ENCODE measurements at regions not wholly inside any gene's neighbourhood (a gene's known extent, or its start where the extent isn't known, plus 50 kb on each side); places are given as distances from the start of the nearest gene placed in this dataset.
"Not testable (repeated sequence)": the region's sequence is repeated elsewhere in the genome, so short reads cannot be mapped to it uniquely, and the experiment has no call there.

DNA sequence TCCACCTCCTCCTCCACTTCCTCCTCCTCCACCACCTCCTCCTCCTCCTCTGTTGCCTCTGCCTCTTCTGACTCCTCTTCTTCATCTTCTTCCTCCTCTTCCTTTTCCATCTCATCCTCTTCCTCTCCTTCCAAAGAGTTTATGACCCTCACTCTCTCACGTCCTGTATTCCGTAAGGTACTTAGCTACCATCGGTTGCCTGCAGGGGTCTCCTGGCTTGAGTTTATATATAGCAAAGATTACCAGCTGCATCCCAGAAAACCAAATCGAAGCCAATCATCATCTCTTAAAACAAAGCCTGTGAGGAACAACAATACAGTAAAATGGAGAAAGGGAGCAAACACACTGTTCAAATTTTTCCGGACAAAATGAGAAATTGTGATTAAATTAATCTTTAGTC is 317.4 kb downstream of the C3orf38 start:
- no peaks in the 10 kb centered on the region for H3K36me3 ChIP-seq (ENCODE audit: control insufficient read depth, insufficient read depth, low read length)
- TF ChIP-seq, protein P1, sequence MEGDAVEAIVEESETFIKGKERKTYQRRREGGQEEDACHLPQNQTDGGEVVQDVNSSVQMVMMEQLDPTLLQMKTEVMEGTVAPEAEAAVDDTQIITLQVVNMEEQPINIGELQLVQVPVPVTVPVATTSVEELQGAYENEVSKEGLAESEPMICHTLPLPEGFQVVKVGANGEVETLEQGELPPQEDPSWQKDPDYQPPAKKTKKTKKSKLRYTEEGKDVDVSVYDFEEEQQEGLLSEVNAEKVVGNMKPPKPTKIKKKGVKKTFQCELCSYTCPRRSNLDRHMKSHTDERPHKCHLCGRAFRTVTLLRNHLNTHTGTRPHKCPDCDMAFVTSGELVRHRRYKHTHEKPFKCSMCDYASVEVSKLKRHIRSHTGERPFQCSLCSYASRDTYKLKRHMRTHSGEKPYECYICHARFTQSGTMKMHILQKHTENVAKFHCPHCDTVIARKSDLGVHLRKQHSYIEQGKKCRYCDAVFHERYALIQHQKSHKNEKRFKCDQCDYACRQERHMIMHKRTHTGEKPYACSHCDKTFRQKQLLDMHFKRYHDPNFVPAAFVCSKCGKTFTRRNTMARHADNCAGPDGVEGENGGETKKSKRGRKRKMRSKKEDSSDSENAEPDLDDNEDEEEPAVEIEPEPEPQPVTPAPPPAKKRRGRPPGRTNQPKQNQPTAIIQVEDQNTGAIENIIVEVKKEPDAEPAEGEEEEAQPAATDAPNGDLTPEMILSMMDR (IDR thresholded peaks at IDR 0.05; ENCODE audit: insufficient read depth, low read length, poor library complexity, severe bottlenecking) = no peak

DNA sequence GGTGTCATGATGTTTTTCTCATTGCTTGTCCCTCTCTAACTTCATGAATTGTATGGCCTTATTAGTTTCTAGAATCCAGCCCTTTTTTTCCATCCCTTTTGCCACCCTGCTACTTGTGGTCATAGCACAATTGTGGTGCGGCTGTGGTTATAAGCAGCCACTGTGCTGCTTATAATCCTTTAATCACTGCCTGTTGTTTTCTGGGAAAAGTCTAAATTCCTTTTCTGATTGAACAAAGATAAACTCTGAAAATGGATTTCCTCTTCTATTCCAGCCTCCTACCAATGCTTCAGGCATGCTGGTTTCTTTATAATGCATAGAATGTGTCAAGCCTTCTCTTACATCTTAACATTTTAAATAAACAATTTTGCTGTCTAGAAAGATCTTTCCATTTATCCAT is 319.5 kb downstream of the C3orf38 start:
- TF ChIP-seq, protein P1 (IDR thresholded peaks at IDR 0.05; ENCODE audit: insufficient read depth, low read length, poor library complexity, severe bottlenecking) = no peak

More for the DNA sequence above, 317.4 kb downstream of the C3orf38 start:
- Histone ChIP-seq H3K4me3 (ENCODE audit: low read depth, low read length) (no peak overlapping the region), H3K27me3 (ENCODE audit: control insufficient read depth, insufficient read depth, low read length) (no peaks in the 10 kb centered on the region)
- no peak for DNase-seq (ENCODE audit: low read depth)

DNA sequence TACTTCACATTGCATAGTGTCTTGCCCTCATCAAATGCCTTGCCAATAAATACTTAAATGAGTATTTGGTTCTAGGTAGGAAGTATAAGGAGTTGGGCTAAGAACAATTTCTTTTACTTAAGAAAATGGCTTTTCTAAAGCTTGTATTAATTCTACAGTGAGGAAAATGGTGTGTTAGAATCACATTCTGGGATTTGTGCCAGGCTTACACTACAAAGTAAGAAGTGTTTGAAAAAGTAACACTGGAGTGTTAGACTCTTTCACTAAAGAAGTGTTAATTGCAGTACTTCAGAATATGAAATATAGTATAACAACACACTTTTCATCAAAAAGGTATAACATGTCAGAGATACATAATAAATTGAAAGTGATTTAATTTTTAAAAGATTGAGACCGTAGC is 328.7 kb downstream of the C3orf38 start:
- no peaks in the 10 kb centered on the region for H3K36me3 ChIP-seq (ENCODE audit: control insufficient read depth, insufficient read depth, low read length)

More for the DNA sequence above, 319.5 kb downstream of the C3orf38 start:
- Histone ChIP-seq H3K27me3 (ENCODE audit: control insufficient read depth, insufficient read depth, low read length) (no peaks in the 10 kb centered on the region), H3K36me3 (ENCODE audit: control insufficient read depth, insufficient read depth, low read length) (no peaks in the 10 kb centered on the region), H3K4me3 (ENCODE audit: low read depth, low read length) (no peak overlapping the region)
- no peak for DNase-seq (ENCODE audit: low read depth)

DNA sequence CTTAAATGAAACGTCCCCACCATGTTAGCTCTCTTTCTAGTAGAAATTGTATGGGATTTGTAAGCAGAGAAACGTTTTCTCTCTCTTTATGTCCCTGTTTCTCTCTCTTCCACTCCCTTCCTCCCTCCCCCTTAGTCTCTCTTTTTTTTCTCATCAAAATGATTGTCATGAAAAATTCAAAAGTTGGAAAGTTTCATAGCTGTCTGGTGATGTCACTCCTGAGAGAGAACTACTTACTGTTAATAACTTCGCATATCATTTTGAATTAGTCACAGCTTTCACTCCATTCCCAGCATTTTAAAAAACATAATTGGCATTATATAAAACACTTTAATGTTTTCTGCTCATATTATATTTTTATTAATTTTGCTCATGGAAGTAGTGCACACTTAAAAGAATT is 331.1 kb downstream of the C3orf38 start:
- TF ChIP-seq, protein P1 (IDR thresholded peaks at IDR 0.05; ENCODE audit: insufficient read depth, low read length, poor library complexity, severe bottlenecking) = no peak
- H3K4me3 ChIP-seq (ENCODE audit: low read depth, low read length) = no peak overlapping the region
- no peak for DNase-seq (ENCODE audit: low read depth)

More for the DNA sequence above, 328.7 kb downstream of the C3orf38 start:
- DNase-seq (ENCODE audit: low read depth) = no peak
- no peak overlapping the region for H3K4me3 ChIP-seq (ENCODE audit: low read depth, low read length)
- no peaks in the 10 kb centered on the region for H3K27me3 ChIP-seq (ENCODE audit: control insufficient read depth, insufficient read depth, low read length)
- TF ChIP-seq, protein P1 (IDR thresholded peaks at IDR 0.05; ENCODE audit: insufficient read depth, low read length, poor library complexity, severe bottlenecking) = no peak

DNA sequence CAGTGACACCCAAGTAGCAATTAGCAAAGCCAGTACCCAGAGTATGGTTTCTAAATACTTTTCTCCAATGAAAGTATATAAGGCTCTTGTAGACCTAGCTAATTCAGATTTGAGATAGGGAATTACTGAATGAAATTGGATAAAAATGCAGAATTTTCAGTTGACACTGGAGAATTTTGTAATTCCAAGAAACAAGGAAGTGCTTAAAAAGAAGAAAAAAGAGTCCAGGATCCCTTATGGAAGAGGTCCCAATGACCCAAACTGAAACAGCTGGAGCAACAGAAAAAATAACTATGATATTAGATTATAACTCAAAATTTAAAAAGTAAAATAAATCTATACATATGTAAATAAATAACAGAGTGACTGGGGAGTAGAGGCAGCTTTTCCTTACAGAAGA is 335.2 kb downstream of the C3orf38 start:
- Histone ChIP-seq H3K36me3 (ENCODE audit: control insufficient read depth, insufficient read depth, low read length) (no peaks in the 10 kb centered on the region), H3K27me3 (ENCODE audit: control insufficient read depth, insufficient read depth, low read length) (no peaks in the 10 kb centered on the region), H3K4me3 (ENCODE audit: low read depth, low read length) (no peak overlapping the region)
- DNase-seq (ENCODE audit: low read depth) = no peak
- TF ChIP-seq, protein P1 (IDR thresholded peaks at IDR 0.05; ENCODE audit: insufficient read depth, low read length, poor library complexity, severe bottlenecking) = no peak

More for the DNA sequence above, 331.1 kb downstream of the C3orf38 start:
- no peaks in the 10 kb centered on the region for H3K36me3 ChIP-seq (ENCODE audit: control insufficient read depth, insufficient read depth, low read length)
- H3K27me3 ChIP-seq (ENCODE audit: control insufficient read depth, insufficient read depth, low read length) = no peaks in the 10 kb centered on the region

DNA sequence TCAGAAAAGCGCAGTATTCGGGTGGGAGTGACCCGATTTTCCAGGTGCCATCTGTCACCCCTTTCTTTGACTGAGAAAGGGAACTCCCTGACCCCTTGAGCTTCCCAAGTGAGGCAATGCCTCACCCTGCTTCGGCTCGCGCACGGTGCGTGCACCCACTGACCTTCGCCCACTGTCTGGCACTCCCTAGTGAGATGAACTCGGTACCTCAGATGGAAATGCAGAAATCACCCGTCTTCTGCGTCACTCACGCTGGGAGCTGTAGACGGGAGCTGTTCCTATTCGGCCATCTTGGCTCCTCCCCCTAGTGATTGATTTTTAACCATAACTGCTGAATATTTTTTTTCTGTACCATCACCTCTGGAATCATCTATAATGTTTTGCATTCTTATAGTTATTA is 359.1 kb downstream of the C3orf38 start:
- H3K36me3 ChIP-seq (ENCODE audit: control insufficient read depth, insufficient read depth, low read length); H3K27me3 ChIP-seq (ENCODE audit: control insufficient read depth, insufficient read depth, low read length); H3K4me3 ChIP-seq (ENCODE audit: low read depth, low read length); DNase-seq (ENCODE audit: low read depth): not testable (repeated sequence)
